ENCODE measurements at regions not wholly inside any gene's neighbourhood (a gene's known extent, or its start where the extent isn't known, plus 50 kb on each side); places are given as distances from the start of the nearest gene placed in this dataset.
"Not testable (repeated sequence)": the region's sequence is repeated elsewhere in the genome, so short reads cannot be mapped to it uniquely, and the experiment has no call there.

DNA sequence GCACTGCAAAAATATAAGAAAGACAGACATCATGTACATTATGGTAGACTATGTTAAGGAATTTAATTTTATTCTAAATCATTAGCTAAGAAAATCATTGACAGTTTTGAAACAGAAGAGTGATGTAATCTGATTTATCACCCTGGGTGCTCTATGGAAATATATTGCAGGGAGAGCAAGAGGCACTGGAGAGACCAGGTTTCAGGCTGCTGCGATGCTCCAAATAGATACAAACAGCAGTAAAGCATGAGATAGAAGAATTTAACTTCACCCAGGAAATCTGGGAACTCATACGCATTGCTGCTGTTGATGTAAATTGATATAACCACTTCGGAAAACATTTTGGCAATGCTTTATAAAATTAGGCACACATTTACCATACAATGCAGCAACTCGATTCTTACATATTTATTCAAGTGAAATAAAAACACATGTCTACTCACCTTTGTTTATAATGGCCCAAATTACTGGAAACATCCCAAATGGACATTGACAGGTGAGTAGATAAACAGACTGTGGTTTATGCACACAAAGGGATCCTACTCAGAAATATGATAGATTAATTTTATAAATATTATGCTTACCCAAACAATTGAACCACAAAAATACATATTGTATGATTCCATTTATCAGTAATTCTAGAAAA, 535.1 kb upstream of the CHORDC1 start:
- DNase-seq (ENCODE audit: low read depth in 4 of 4, low spot score in 3 of 4) = no peak

DNA sequence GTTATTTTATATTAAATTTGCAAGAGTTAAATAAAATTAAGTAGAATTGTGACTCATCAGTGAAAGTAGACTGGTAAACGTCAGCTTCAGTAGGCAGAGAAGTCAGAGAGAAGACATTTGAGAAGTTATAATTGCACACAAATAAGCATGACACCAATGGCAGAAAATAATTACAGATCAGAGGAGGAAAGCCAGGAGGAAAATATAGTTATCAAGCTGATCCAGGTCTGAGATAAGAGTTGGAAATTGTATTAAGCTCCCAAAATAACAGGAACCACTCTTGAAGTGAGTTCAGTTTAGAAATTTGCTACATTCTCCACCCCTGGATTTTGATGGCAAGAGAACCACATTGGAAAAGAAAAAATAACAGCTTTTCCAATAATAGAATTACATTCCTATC, 533.8 kb upstream of the CHORDC1 start:
- DNase-seq (ENCODE audit: low read depth in 4 of 4, low spot score in 3 of 4) = no peak

DNA sequence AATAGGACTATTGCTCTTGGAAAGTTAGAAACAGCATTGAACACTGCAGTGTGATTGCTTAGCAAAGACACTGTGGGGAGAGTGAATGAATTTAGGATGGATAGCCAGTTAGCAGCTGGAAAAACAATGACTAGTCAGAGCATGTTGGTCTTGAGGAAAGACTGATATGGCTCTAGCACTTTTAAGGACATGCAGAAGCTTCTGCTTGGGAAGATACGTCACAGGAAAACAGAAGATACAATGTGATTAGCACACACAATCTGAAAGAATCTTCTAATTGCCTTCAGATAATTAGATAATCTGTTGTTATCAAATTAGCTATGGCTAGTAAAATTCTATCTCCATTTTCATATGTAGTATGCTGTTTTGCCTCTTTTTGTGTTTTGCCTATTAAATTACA, 530.7 kb upstream of the CHORDC1 start:
- DNase-seq (ENCODE audit: low read depth in 4 of 4, low spot score in 3 of 4) = no peak

DNA sequence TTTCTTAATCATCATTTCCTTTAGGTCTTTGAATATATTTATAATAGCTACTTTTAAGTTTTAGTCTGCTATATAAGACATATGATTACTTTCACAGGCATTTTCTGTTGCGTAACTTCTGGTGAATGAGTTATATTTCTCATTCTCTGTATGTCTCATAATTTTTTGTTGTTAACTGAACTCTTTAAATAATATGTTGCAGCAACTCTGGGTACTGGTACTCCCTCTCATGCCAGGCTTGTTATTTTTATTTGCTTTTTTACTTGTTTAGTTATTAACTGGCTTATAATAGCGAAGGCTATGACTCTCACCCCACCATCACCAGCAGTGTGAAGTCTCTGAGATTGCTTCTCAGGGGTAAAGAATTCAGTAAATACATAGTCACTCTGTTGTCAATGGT, 524.2 kb upstream of the CHORDC1 start:
- DNase-seq (ENCODE audit: low read depth in 4 of 4, low spot score in 3 of 4) = no peak

DNA sequence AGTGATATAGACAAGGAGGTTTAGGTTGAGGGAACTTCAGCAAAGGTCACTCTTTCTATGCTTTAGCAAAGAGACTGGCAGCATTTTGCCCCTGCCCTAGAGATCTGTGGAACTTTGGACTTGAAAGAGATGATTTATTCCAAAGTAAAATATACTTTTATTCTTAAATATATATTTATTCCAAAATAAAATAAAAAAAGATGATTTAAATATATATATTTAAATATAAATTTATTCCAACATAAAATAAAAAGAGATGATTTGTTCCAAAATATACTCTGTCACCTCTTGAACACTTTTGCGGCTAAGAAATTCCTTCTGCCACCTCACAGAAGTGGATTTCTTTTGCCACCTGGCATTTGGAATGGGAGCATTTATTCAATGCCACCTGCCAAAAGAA, 521.3 kb upstream of the CHORDC1 start:
- DNase-seq (ENCODE audit: low read depth in 4 of 4, low spot score in 3 of 4) = no peak

DNA sequence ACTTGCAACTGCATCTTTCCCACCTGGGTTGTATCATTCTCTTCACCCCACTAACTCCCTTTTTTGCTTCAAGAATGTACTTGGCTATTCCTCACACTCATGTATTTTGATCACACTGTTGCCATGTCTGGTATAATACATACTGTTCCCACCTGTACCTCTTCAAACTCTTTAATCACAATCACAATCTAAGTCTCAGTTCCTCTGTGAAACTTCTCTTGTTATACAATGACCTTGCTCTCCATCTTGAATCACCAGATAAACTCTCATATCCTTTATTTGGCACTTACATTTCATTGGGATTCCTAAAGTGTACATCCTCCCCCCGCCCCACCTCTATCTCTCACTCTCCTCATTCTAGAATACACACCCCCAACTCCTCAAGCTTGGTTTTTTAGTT, 516.0 kb upstream of the CHORDC1 start:
- no peak for DNase-seq (ENCODE audit: low read depth in 4 of 4, low spot score in 3 of 4)

DNA sequence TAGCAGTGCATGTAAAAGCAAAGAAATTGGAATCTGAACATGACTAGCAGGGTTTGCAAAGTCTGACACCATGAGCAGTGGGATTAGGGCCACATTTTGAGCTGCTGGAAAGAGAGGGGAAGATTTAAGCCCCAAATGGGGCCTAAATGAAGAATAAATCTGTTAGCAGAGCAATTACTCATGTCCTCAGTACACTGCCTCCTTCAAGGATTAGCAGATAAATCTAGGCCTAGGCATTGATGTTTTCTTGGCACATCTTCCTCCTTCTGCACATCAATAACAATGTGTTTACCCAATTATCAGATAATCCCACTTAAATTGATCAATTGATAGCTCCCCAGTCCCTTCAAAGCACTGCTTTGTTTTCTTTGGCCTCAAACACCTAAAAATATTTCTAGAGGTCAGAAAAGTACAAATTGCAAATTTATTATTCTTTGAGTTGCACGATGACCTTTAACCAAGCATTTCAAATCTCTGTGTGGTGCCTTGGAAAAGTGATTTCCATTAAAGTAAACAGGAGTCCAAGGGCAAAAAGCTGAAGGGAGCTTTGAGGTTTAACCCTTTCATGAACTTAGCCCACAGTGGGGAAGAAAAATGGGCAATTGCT, 514.7 kb upstream of the CHORDC1 start:
- DNase-seq (ENCODE audit: low read depth in 4 of 4, low spot score in 3 of 4) = peak; percentile 47 to 74 (median 58)

DNA sequence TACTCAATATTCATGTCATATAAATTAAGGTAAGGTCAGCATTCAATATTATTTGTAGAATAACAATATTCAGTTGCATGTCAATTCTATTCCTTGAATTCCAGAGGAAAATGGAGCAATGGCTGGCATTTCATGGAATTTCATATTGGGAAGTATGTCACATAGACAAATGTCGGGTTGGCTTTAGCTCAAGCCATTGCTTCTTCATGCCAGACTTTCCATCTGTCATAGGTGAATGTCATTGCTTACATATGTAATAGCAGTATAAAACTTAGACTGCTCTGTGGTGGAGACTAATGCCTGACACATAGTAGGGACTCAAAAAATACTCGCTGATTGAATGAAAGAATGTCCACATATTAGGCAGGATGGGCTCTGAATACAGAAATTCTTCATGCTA, 509.6 kb upstream of the CHORDC1 start:
- DNase-seq (ENCODE audit: low read depth in 4 of 4, low spot score in 3 of 4) = no peak

DNA sequence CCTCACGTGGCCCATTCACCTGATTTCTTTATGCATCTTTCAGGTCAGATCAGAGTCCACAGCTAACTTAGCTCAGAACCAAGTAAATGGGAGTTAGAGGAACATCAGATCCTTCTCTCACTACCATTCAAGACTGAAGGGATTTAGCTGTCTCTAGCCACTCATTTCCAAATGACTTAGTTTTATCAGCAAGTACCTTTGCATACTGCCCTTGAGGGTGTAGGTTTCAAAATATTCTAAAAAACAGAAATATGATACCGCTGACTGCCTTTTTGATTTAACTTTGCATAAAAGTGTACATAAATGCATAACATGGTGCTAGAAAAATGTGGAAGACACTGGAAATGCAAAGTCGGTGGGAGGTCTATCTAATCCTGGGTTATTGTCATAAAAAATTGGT, 500.6 kb upstream of the CHORDC1 start:
- no peak for DNase-seq (ENCODE audit: low read depth in 4 of 4, low spot score in 3 of 4)

DNA sequence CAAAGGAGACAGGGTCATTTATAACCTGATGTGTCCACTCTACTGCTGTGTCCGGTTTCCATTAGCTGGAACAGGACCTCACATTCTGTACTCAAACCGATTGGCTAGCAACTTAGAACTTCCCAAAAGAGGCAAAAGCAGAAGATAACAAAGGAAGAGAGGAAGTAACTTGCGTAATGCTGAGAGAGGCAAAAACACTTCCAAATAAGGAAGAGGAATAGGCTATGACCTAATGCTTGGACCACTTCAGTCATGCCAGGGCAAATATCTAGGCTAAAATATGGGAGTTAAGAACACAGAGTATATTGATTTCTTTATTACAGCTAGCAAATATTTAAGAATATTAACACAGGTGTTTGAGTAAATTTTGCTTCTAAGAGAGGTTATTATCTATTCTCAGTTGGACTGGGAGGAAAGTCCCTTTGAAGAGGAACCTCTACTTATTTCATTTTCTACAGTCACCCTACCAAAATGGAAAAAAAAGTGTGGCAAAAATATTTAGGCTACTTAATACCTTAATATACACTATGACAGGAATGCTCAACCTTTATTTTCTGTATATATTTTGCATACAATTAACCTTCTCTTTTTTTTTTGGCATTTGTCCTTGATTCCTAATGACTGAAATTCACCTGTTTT, 499.8 kb upstream of the CHORDC1 start:
- DNase-seq (ENCODE audit: low read depth in 4 of 4, low spot score in 3 of 4) = no peak

DNA sequence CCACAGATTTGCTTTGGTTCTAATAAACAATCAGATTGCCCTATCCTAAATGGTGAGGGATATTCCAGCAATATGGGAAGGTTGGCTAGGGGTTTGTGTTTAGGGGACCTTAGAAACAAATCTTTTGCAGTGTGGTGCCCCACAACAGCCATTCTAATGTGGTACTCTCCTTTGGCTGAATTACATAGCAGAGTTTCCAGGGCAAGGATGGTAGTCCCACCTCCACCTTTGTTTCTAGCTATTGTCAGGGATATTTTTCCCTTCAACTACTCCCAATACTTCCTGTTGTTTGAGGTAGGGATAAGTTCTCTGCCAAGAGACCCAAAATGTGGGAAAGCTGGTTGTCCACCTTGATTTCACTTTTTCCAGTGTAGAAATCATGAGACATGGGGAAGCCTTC, 494.7 kb upstream of the CHORDC1 start:
- no peak for DNase-seq (ENCODE audit: low read depth in 4 of 4, low spot score in 3 of 4)

DNA sequence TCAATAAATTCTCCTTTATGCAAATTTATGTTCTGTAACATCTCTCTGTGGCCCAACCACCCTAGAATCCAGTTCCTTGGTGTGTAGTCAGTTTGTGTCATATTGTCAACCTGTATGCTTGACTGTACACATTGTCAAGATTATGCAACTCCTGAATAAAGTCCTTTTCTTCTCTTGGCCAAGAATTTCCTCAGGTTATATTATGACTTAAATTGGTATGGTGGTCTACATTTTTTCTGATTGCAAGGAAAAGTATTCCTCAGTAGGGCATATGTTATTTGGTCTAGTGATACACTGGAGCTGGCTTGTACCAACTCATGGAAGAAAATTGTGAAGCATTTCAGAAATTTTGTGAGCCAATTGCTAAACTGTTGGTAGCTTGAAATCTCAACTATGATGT, 482.8 kb upstream of the CHORDC1 start:
- DNase-seq (ENCODE audit: low read depth in 4 of 4, low spot score in 3 of 4) = no peak

DNA sequence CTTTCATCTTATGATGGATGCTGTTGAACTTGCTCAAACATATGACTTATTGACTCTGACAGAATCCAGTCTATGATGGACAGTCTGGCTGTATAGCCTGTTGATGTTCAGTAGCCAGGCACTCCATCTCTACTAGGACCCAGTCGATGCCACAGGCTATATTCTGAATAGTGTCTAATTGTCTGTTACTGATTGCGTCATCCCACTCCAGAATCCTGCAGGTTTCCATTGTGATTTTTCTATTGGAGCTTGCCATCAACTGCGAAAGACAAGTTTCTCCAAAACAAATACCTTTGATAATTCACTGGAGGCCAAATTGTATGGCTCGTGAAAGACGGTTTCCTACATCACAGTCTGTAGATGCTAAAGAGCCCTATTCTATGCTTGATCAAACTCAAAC, 481.7 kb upstream of the CHORDC1 start:
- DNase-seq (ENCODE audit: low read depth in 4 of 4, low spot score in 3 of 4) = no peak

DNA sequence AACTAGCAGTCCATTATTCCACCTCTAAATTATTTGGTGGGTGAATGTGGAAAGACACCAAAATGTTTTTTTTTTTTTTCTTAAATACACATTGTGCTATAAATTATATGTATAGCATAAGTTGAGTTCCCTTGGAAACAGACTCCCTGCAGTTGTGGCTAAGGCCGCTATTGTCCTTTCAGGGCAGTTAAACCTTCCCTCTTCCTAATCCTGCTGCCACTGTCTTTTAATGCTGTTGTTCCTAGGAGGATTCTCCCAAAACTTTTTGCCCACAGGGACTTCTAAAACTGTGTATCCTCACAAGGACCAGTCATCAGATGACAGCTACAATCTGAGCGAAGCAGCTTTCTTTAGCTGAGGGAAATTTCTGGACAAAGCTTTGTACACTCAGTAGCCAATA, 478.9 kb upstream of the CHORDC1 start:
- DNase-seq (ENCODE audit: low read depth in 4 of 4, low spot score in 3 of 4) = no peak

DNA sequence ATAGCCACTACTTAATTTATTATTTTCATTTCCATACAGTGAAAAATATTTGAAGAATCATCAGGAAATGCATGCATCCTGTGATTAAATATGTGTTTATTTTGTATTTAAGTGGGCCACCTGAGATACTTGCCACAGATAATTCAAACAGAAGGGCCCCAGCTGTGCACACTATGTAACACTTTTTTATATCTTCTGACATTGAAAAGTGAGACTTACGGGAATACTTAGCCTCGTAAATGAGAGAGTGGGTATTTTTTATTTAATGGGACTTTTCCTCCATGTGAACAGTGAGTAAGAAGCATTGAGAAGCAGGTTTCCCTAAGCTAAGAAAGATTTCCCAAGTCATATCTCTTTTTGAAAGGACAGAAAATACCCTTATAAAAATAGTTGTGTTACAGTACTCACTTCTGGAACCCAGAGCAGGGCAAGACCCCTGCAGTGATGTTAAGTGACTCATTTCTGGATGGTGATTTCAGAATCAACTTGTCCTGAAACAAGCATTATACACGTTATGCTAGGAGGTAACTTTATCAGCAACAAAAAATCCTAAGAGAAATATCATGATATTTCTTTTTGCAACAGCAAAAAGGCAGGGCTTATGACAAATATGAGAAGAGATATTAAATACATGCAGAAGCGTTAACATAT, 478.1 kb upstream of the CHORDC1 start:
- no peak for DNase-seq (ENCODE audit: low read depth in 4 of 4, low spot score in 3 of 4)

DNA sequence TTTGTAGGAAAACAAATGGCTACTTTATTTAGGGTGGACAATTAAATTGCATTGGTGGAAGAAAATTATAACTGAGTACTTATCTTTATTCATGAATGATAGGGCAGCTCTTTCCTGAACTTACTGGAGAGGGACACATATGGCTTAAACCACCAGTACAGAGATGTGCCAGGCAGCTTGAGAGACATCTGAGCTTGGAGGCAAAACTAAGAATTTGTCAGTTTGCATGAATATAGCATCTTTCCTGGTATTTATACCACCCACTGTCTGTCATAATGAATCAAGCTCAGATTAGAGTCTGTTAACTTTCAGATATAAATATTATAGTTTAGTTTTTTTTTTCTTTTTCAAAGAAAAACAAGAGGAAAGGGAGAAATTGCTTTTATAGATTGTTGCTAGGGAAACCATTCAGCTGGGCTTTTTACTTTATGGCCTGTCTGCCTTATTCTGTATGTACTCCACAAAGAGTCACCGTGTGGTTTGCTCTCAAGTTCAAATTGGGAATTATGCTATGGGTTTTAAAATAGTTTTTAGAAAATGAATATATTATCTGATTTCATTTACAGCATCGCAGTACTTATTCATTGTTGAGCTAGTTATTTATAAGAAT, 477.0 kb upstream of the CHORDC1 start:
- DNase-seq (ENCODE audit: low read depth in 4 of 4, low spot score in 3 of 4) = no peak

DNA sequence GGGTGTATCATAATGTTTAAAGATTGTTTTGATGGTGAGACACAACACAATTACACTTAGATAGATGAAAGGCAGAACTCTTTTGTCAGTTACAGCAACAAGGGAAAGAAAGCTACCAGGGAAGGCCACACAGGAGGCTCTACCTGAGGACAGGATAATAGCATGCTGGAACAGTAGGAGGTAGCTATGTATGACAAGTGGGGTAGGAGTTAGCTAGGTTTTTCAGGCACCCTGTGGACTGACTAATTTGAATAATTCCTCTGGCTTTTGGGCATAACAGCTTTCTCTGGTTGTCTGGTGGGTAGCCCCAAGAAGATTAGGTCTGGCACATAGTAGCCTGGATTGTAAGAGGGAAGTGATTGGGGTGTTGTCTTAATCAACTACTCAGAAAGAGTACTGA, 475.4 kb upstream of the CHORDC1 start:
- no peak for DNase-seq (ENCODE audit: low read depth in 4 of 4, low spot score in 3 of 4)

DNA sequence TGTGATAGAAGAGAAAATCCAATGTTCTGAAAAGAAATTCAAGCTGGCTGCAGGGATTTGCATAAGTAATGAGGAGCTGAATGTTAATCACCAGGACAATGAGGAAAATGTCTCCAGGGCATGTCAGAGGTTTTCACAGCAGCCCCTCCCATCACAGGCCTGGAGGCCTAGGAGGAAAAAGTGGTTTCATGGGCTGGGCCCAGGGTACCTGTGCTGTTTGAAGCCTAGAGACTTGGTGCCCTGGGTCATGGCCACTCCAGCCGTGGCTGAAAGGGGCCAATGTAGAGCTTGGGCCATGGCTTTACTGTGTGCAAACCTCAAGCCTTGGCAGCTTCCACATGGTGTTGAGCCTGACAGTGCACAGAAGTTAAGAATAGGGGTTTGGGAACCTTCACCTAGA, 452.6 kb upstream of the CHORDC1 start:
- not testable (repeated sequence) for DNase-seq (ENCODE audit: low read depth in 4 of 4, low spot score in 3 of 4)

DNA sequence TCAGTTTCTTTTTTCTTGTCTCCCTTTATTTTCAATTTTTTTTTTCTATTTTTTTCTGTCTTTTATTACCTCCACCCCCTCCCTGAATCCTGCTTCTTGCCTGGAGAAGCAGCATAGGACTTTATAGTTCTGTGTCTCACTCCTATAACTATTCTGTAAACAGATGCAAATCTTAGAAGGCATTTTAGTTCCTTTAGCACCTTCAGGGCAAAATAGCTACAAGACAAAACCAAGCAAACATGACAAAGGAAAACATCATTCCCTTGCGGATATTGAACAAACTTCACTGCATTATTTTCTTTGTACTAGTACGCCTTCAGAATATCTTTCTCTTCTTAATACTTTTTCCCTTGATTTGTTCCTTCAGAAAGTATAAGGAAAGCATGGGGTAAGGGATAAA, 446.2 kb upstream of the CHORDC1 start:
- no peak for DNase-seq (ENCODE audit: low read depth in 4 of 4, low spot score in 3 of 4)

DNA sequence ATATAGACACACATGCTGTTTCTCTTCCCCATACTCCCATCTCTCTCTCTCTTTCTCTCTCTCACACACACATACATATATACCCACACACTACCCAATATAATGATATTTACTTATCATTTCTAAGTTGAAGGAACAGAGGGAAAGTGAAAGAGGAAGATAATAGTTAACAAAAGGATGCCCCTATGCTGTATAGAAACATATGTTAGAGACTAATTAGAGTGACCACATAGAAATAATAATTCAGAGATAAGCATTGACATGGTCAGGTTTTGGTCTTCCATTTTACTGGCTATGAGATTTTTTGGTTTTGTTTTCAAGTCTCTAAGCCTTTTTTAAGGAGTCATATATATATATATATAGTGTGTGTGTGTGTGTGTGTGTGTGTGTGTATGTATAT, 445.7 kb upstream of the CHORDC1 start:
- no peak for DNase-seq (ENCODE audit: low read depth in 4 of 4, low spot score in 3 of 4)

DNA sequence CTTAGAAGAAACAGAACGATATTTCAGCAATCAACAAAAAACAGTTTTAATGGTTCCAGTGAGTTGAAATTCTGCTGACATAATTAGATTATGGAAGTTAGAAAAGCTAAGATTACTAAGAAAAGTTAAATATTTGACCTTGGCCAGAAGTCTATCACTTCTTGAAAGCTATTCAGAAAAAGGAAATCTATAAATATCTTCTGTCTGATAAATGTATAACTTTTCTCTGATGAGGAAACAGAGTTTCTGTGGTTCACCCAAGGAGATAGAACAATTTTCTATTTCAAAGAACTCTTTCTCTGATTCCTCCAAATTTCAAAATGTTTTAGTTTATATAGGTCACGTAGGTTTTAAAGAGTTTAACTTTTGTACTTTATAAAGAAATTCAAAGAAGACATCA, 438.4 kb upstream of the CHORDC1 start:
- no peak for DNase-seq (ENCODE audit: low read depth in 4 of 4, low spot score in 3 of 4)

DNA sequence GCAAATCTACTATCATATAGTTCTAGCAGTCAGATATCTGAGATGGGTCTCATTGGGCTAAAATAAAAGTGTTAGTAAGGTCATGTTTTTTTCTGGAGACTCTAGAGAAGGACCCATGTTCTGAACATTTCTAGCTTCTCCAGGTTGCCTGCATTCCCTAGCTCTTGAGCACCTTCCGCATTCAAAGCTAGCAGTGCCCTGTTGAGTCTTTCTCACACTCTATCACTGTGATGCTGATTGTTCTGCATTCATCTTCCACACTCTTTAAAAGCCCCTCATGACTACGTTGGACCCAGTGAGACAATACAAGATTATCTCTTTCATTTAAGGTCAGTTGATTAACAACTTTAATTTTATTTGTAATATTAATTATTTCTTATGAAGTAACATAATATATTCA, 433.3 kb upstream of the CHORDC1 start:
- no peak for DNase-seq (ENCODE audit: low read depth in 4 of 4, low spot score in 3 of 4)
